ENCODE measurements at regions not wholly inside any gene's neighbourhood (a gene's known extent, or its start where the extent isn't known, plus 50 kb on each side); places are given as distances from the start of the nearest gene placed in this dataset.

DNA sequence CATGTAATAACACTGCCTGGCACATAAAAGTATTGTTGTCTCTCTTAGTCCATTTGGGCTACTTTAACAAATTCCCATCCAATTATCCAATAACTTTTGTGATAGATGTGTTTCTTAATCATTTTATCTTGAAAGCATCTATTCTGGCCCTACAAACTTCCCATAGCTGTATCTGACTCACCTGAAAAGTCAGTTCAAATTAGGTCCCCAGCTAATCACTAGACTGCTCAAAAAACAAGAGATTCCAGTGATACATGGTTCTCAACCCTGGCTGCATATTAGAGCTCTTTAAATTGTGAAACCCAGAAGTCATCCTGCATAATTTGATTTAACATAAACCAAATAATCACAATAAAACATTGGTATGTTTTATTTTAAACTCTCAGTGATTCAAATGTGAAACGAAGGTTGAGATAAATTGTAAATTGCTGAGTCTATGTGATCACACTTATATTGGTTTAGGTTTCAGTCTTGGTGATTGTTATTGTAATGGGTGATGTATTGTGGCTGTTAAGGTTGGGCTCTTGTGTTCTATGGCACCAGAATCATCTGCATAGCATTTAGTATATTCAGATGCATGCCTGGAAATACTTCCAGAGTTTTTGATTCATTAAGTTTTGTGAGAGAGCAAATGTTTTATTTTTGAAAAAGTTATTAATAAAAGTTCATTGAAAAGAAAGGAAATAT is 268.9 kb upstream of the KCNMB2 start:
- TF ChIP-seq, protein P1, sequence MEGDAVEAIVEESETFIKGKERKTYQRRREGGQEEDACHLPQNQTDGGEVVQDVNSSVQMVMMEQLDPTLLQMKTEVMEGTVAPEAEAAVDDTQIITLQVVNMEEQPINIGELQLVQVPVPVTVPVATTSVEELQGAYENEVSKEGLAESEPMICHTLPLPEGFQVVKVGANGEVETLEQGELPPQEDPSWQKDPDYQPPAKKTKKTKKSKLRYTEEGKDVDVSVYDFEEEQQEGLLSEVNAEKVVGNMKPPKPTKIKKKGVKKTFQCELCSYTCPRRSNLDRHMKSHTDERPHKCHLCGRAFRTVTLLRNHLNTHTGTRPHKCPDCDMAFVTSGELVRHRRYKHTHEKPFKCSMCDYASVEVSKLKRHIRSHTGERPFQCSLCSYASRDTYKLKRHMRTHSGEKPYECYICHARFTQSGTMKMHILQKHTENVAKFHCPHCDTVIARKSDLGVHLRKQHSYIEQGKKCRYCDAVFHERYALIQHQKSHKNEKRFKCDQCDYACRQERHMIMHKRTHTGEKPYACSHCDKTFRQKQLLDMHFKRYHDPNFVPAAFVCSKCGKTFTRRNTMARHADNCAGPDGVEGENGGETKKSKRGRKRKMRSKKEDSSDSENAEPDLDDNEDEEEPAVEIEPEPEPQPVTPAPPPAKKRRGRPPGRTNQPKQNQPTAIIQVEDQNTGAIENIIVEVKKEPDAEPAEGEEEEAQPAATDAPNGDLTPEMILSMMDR (IDR thresholded peaks at IDR 0.05): no peak
- no peak for TF ChIP-seq POLR2A (IDR thresholded peaks at IDR 0.05)
